GM12878 (cell line): ENCODE measurements at regions not wholly inside any gene's neighbourhood (a gene's known extent, or its start where the extent isn't known, plus 50 kb on each side); places are given as distances from the start of the nearest gene placed in this dataset.

Experiments used
- ATAC-seq: fragments of 200-7000 bp; cut with Tn5 transposase; 3 replicates; pipeline ENCODE4 v1.9.1; 2020; ENCODE audit warnings: mild to moderate bottlenecking, moderate library complexity
- BruUV-seq: library from RNA; stranded (reverse); fragments of 400-500 nt; replicated peaks from 2 replicates; lab custom pipeline; 2021; lab: Mats Ljungman, UMichigan
- CTCF ChIA-PET: fragments of 300-600 bp; sonication (Branson Sonifier 250); formaldehyde crosslinking; extraction: SDS; loops from one replicate; lab custom pipeline; 2021; ENCODE audit warnings: inconsistent platforms; lab: Yijun Ruan, JAX
- POLR2A ChIA-PET: fragments of 350-600 bp; formaldehyde crosslinking; extraction: SDS; loops from one replicate; lab custom pipeline; 2021; ENCODE audit warnings: inconsistent platforms; lab: Charles Lee
- RAD21 ChIA-PET: fragments of 300-600 bp; sonication (Branson Sonifier 250); formaldehyde crosslinking; loops from one replicate; lab custom pipeline; 2023; ENCODE audit warnings: antibody characterized with exemption; ENCODE audit not compliant: unreplicated experiment; lab: Charles Lee
- SMC1A ChIA-PET: fragments of 300-600 bp; sonication (Branson Sonifier 250); formaldehyde crosslinking; loops from one replicate; lab custom pipeline; 2023; ENCODE audit not compliant: unreplicated experiment, uncharacterized antibody; lab: Charles Lee
- DNase-seq: peaks from one replicate; pipeline ENCODE4 v3.0.0-alpha.2; 2011; ENCODE audit warnings: low read depth, low spot score
- FAIRE-seq: peaks from 3 replicates; lab custom pipeline; 2011; peaks lifted over from hg19 to GRCh38; lab: Jason Lieb, UNC
- H2AFZ ChIP-seq: 2 replicates; pipeline ENCODE4 v1.6.0; 2011; ENCODE audit warnings: low read depth, low read length, control low read depth; ENCODE audit not compliant: control insufficient read depth
- H3K27ac ChIP-seq: 2 replicates; pipeline ENCODE4 v1.5.1; 2011; ENCODE audit warnings: control low read depth; ENCODE audit not compliant: control insufficient read depth, insufficient read depth
- H3K27me3 ChIP-seq, 2 experiments: replicated peaks in 1 of 2; 2 replicates each; pipeline versions ENCODE4 v1.6.0 to v1.6.1; 2011; ENCODE audit warnings: low read length in 1 of 2; ENCODE audit not compliant: control insufficient read depth in 2 of 2, insufficient read depth in 2 of 2
- H3K36me3 ChIP-seq, 2 experiments: 2 replicates each; pipeline ENCODE4 v1.5.1; 2011; ENCODE audit warnings: low read length in 1 of 2; ENCODE audit not compliant: control insufficient read depth in 2 of 2, insufficient read depth in 2 of 2
- H3K4me1 ChIP-seq: 2 replicates; pipeline ENCODE4 v1.6.1; 2011; ENCODE audit warnings: mild to moderate bottlenecking, low read length, moderate library complexity, mixed read lengths; ENCODE audit not compliant: control insufficient read depth, insufficient read depth
- H3K4me2 ChIP-seq: 2 replicates; pipeline ENCODE4 v1.6.0; 2011; ENCODE audit warnings: control low read depth; ENCODE audit not compliant: control insufficient read depth, insufficient read depth
- H3K4me3 ChIP-seq: fragments of 200-600 bp; sonication (generic); 2 replicates; pipeline ENCODE4 v1.5.1; 2016
- H3K79me2 ChIP-seq: 2 replicates; pipeline ENCODE4 v1.6.0; 2011; ENCODE audit warnings: low read length; ENCODE audit not compliant: control insufficient read depth, insufficient read depth
- H3K9ac ChIP-seq: 2 replicates; pipeline ENCODE4 v1.8.0; 2011; ENCODE audit warnings: low read length, control low read depth, mixed read lengths; ENCODE audit not compliant: control insufficient read depth, insufficient read depth
- H3K9me3 ChIP-seq: replicated peaks from 3 replicates; pipeline ENCODE4 v1.5.1; 2011; ENCODE audit warnings: mild to moderate bottlenecking, low read length; ENCODE audit not compliant: control insufficient read depth, insufficient read depth
- H4K20me1 ChIP-seq: 2 replicates; pipeline ENCODE4 v1.6.0; 2011; ENCODE audit not compliant: control insufficient read depth, insufficient read depth
- EGR1 ChIP-seq, 2 experiments: IDR thresholded peaks; 1 replicate in 1 of 2; 2 replicates in 1 of 2; pipeline ENCODE4 v1.6.1; 2011 to 2012; ENCODE audit warnings: low read depth in 2 of 2, low read length in 2 of 2, borderline replicate concordance in 1 of 2, mild to moderate bottlenecking in 1 of 2, moderate library complexity in 1 of 2
- FOXK2 ChIP-seq: fragments of 450-650 bp; IDR thresholded peaks from 2 replicates; pipeline ENCODE4 v1.6.1; 2017; ENCODE audit warnings: mild to moderate bottlenecking, moderate library complexity
- NR2F1 ChIP-seq: fragments of 450-650 bp; conservative IDR thresholded peaks from 2 replicates; pipeline ENCODE4 v1.6.1; 2017; ENCODE audit warnings: mild to moderate bottlenecking
- POLR2A ChIP-seq: IDR thresholded peaks from 2 replicates; pipeline ENCODE4 v1.6.1; 2011; ENCODE audit warnings: low read depth, mild to moderate bottlenecking, low read length
- YY1 ChIP-seq: IDR thresholded peaks from 2 replicates; pipeline ENCODE4 v1.6.1; 2011; ENCODE audit warnings: low read depth, mild to moderate bottlenecking, low read length
- ZBTB11 ChIP-seq: fragments of 450-650 bp; formaldehyde crosslinking; IDR thresholded peaks from 2 replicates; pipeline ENCODE4 v1.5.0; 2022; ENCODE audit warnings: mild to moderate bottlenecking, missing genetic modification characterization
- ZNF622 ChIP-seq: fragments of 450-650 bp; IDR thresholded peaks from 2 replicates; pipeline ENCODE4 v1.6.1; 2017; ENCODE audit warnings: mild to moderate bottlenecking, inconsistent platforms
- WGBS: methylation state at CpG from one replicate; pipeline ENCODE4 v1.1.6; 2016; ENCODE audit warnings: low lambda C conversion rate; ENCODE audit not compliant: insufficient replicate concordance, insufficient coverage; ENCODE audit errors: missing lambda C conversion rate; 5-methylcytosine and 5-hydroxymethylcytosine counted together
- in situ Hi-C: fragments of 300-500 bp; cut with MboI; formaldehyde crosslinking; loops from 9 replicates; pipeline ENCODE4 v1.14.3; 2018; ENCODE audit warnings: mixed read lengths
- intact Hi-C: fragments of 100-400 bp; cut with micrococcal nuclease; formaldehyde crosslinking; loops from one replicate; pipeline ENCODE4 v1.14.2; 2022; ENCODE audit not compliant: unreplicated experiment

- TF ChIP-seq EGR1 (IDR thresholded peaks at IDR 0.05; ENCODE audit: borderline replicate concordance in 1 of 2, low read depth in 2 of 2, low read length in 2 of 2): no peak
Measured at GRCh38 chr3:166660962-166661361, 719.1 kb downstream of the ZBBX start (continued).

GRCh38 chr3:166637984-166638530 is 742.0 kb downstream of the ZBBX start:
- H3K27ac ChIP-seq: no peak overlapping the region
- no peak for TF ChIP-seq ZNF622
- no peak for TF ChIP-seq YY1
- TF ChIP-seq FOXK2: no peak
- TF ChIP-seq POLR2A: no peak
- TF ChIP-seq NR2F1: no peak
- TF ChIP-seq ZBTB11: no peak
- FAIRE-seq (no peak), ATAC-seq (no peak), DNase-seq (no peak)
- in situ Hi-C loops (no loop called here), intact Hi-C loops (no loop called here)
- ChIA-PET POLR2A (no interaction called here), SMC1A (no interaction called here), CTCF (no interaction called here), RAD21 (no interaction called here)
- 0% methylated on average over 3 of the region's 3 CpGs for WGBS
- no peak overlapping the region for H2AFZ ChIP-seq
- no peaks in the 10 kb centered on the region for H3K79me2 ChIP-seq
- no peaks in the 10 kb centered on the region for H3K36me3 ChIP-seq
- BruUV-seq: no TSS peak
- no peaks in the 10 kb centered on the region for H3K4me1 ChIP-seq
- no peak overlapping the region for H3K4me2 ChIP-seq
- H3K9ac ChIP-seq: no peak overlapping the region
- H3K4me3 ChIP-seq: no peak overlapping the region
- H3K9me3 ChIP-seq: no peaks in the 10 kb centered on the region
- H3K27me3 ChIP-seq: no peaks in the 10 kb centered on the region
- H4K20me1 ChIP-seq: no peaks in the 10 kb centered on the region
